ENCODE measurements at regions not wholly inside any gene's neighbourhood (a gene's known extent, or its start where the extent isn't known, plus 50 kb on each side); places are given as distances from the start of the nearest gene placed in this dataset.

- Histone ChIP-seq H3K79me2 (ENCODE audit: insufficient read depth, low read length) (no peaks in the 10 kb centered on the region), H3K9ac (ENCODE audit: insufficient read depth, low read length, poor library complexity, severe bottlenecking) (no peak overlapping the region), H3K4me1 (ENCODE audit: control insufficient read depth in 1 of 2, insufficient read depth in 2 of 2, low read length in 2 of 2) (no peaks in the 10 kb centered on the region), H3K27ac (ENCODE audit: low read depth in 1 of 2, low read length in 2 of 2) (no peak overlapping the region), H3K4me2 (replicated peaks; ENCODE audit: extremely low read depth, low read length, poor library complexity, severe bottlenecking) (no peak overlapping the region), H4K20me1 (ENCODE audit: insufficient read depth, low read length) (no peaks in the 10 kb centered on the region), H3K4me3 (replicated peaks in 1 of 3; ENCODE audit: low read depth in 2 of 3, low read length in 3 of 3) (no peak overlapping the region), H3K9me3 (replicated peaks in 1 of 2; ENCODE audit: control insufficient read depth in 1 of 2, insufficient read depth in 1 of 2, low read length in 2 of 2) (no peaks in the 10 kb centered on the region), H3K36me3 (replicated peaks in 1 of 2; ENCODE audit: control insufficient read depth in 1 of 2, insufficient read depth in 2 of 2, low read length in 2 of 2) (no peaks in the 10 kb centered on the region), H2AFZ (ENCODE audit: insufficient read depth, low read depth, low read length, poor library complexity, severe bottlenecking) (no peak overlapping the region), H3K27me3 (ENCODE audit: control insufficient read depth in 2 of 2, insufficient read depth in 2 of 2, low read length in 2 of 2) (no peaks in the 10 kb centered on the region)
- H3K27me3 Mint-ChIP-seq (ENCODE audit: low read depth in 3 of 3): peaks cover 0 to 1% (median 1%) of the 10 kb centered on the region in 3 donors
- no peak overlapping the region for H3K27ac Mint-ChIP-seq
- H3K9me3 Mint-ChIP-seq: peaks cover 0 to 2% (median 0%) of the 10 kb centered on the region in 7 donors
- no peak overlapping the region for H3K4me3 Mint-ChIP-seq
- DNase-seq: no peak
- H3K36me3 Mint-ChIP-seq: no peaks in the 10 kb centered on the region
- TF ChIP-seq CTCF (IDR thresholded peaks at IDR 0.05): no peak
- intact Hi-C loops (cut with micrococcal nuclease): no loop called here
- H3K4me1 Mint-ChIP-seq: no peaks in the 10 kb centered on the region
- 98% methylated on average over 8 of the region's 8 CpGs for WGBS (ENCODE audit: insufficient coverage)
Observed at GRCh38 chr6:15763837-15764236, 101.0 kb upstream of the DTNBP1 start.

GRCh38 chr6:15763364-15763763 lies 100.5 kb upstream of the DTNBP1 start:
- no CpG with 5 or more reads among the region's 3 CpGs for WGBS (ENCODE audit: insufficient coverage)
- no peaks in the 10 kb centered on the region for H4K20me1 ChIP-seq (ENCODE audit: insufficient read depth, low read length)
- DNase-seq: no peak
- peaks cover 0 to 1% (median 1%) of the 10 kb centered on the region in 3 donors for H3K27me3 Mint-ChIP-seq (ENCODE audit: low read depth in 3 of 3)
- H3K79me2 ChIP-seq (ENCODE audit: insufficient read depth, low read length): no peaks in the 10 kb centered on the region
- H3K9me3 Mint-ChIP-seq: peaks cover 0 to 4% (median 2%) of the 10 kb centered on the region in 7 donors
- no peak overlapping the region for H3K27ac Mint-ChIP-seq
- H3K4me1 ChIP-seq (ENCODE audit: control insufficient read depth in 1 of 2, insufficient read depth in 2 of 2, low read length in 2 of 2): no peaks in the 10 kb centered on the region
- intact Hi-C loops (cut with micrococcal nuclease): no loop called here
- H3K36me3 Mint-ChIP-seq: no peaks in the 10 kb centered on the region
- no peaks in the 10 kb centered on the region for H3K4me1 Mint-ChIP-seq
- no peaks in the 10 kb centered on the region for H3K9me3 ChIP-seq (replicated peaks in 1 of 2; ENCODE audit: control insufficient read depth in 1 of 2, insufficient read depth in 1 of 2, low read length in 2 of 2)
- no peak overlapping the region for H3K9ac ChIP-seq (ENCODE audit: insufficient read depth, low read length, poor library complexity, severe bottlenecking)
- H3K4me3 ChIP-seq (replicated peaks in 1 of 3; ENCODE audit: low read depth in 2 of 3, low read length in 3 of 3): no peak overlapping the region
- H3K27ac ChIP-seq (ENCODE audit: low read depth in 1 of 2, low read length in 2 of 2): no peak overlapping the region
- no peaks in the 10 kb centered on the region for H3K27me3 ChIP-seq (ENCODE audit: control insufficient read depth in 2 of 2, insufficient read depth in 2 of 2, low read length in 2 of 2)
- no peaks in the 10 kb centered on the region for H3K36me3 ChIP-seq (replicated peaks in 1 of 2; ENCODE audit: control insufficient read depth in 1 of 2, insufficient read depth in 2 of 2, low read length in 2 of 2)
- no peak for TF ChIP-seq CTCF (IDR thresholded peaks at IDR 0.05)
- no peak overlapping the region for H2AFZ ChIP-seq (ENCODE audit: insufficient read depth, low read depth, low read length, poor library complexity, severe bottlenecking)
- no peak overlapping the region for H3K4me2 ChIP-seq (replicated peaks; ENCODE audit: extremely low read depth, low read length, poor library complexity, severe bottlenecking)
- no peak overlapping the region for H3K4me3 Mint-ChIP-seq

All from CD14-positive monocyte (primary cell).